ENCODE measurements at regions not wholly inside any gene's neighbourhood (a gene's known extent, or its start where the extent isn't known, plus 50 kb on each side); places are given as distances from the start of the nearest gene placed in this dataset.

GRCh38 chr20:57883224-57883623 lies 173.4 kb upstream of the PMEPA1 start:
- no peak for TF ChIP-seq GABPA (IDR thresholded peaks at IDR 0.05; ENCODE audit: low read depth)
- TF ChIP-seq CTCF (IDR thresholded peaks at IDR 0.05; ENCODE audit: insufficient read depth, low read length) = no peak
- TF ChIP-seq POLR2AphosphoS5 (IDR thresholded peaks at IDR 0.05; ENCODE audit: low read depth) = no peak
- TF ChIP-seq REST (IDR thresholded peaks at IDR 0.05; ENCODE audit: insufficient replicate concordance, low read depth) = no peak
- TF ChIP-seq SPI1 (IDR thresholded peaks at IDR 0.05; ENCODE audit: borderline replicate concordance, low read depth) = no peak
